ENCODE measurements at regions not wholly inside any gene's neighbourhood (a gene's known extent, or its start where the extent isn't known, plus 50 kb on each side); places are given as distances from the start of the nearest gene placed in this dataset.
"Not testable (repeated sequence)": the region's sequence is repeated elsewhere in the genome, so short reads cannot be mapped to it uniquely, and the experiment has no call there.

- no peak for ATAC-seq
- no peak for DNase-seq (ENCODE audit: low spot score)
Observed at GRCh38 chr17:63171428-63172393, 205.7 kb downstream of the TANC2 start.

DNA sequence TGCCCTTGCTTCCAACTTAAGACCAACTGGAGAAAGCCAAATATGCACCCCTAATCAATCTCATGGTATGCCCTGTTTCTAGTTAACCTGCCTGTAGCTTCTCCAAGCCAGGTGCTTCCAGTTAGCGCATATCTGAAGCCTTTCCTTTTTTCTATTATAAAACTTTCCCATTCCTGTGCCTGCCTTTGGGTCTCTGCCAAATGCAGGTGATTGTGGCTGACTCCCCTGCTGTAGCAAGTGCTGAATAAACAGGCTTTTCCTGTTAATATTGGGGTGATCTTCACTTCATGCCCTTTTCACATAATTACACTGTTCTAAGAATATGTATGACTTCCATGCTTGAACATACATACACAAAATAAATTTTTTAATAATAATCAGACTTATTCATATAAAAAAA lies 207.4 kb downstream of the TANC2 start:
- ATAC-seq (no peak), DNase-seq (ENCODE audit: low spot score) (no peak)

DNA sequence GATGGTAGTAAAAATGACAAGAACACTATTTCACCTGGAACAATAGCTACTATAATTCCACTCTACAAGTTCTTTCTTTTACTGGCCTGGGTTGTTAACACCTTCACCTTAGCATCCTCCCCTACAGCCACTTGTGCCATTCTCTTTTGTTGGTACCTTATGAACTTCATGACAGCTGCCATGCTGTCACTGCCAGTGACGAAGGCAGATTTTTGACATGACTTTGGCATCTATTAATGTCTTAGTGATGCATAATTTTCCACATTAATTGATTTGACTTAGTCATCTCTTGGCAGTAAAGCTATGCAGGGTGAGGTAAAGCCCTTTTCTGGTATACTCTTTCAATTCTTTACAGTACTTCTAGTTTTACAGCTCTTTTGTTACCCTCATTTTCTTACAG lies 207.9 kb downstream of the TANC2 start:
- DNase-seq (ENCODE audit: low spot score), result no peak
- ATAC-seq, result no peak

DNA sequence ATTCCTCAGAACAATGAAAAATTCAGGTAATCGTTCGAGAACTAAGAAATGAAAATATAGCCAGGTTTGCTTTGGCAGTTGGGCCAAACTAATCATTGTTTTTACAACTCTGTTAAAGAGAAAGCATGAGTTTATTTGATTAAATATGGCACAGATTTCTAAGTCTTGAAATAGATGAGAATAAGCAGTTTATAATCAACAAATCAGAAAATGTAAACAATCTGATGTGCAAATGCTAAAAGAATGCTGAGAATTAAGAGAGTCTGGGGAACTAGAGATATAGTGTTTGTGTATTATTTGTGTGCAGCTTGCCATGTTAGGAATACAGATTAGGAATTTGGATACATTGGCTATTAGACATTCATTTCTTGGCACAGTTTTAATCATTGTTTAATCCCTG lies 212.5 kb downstream of the TANC2 start:
- DNase-seq (ENCODE audit: low spot score) (no peak), ATAC-seq (no peak)

- no peak for ATAC-seq
- no peak for DNase-seq (ENCODE audit: low spot score)
Observed at GRCh38 chr17:63181856-63182255, 215.8 kb downstream of the TANC2 start.

DNA sequence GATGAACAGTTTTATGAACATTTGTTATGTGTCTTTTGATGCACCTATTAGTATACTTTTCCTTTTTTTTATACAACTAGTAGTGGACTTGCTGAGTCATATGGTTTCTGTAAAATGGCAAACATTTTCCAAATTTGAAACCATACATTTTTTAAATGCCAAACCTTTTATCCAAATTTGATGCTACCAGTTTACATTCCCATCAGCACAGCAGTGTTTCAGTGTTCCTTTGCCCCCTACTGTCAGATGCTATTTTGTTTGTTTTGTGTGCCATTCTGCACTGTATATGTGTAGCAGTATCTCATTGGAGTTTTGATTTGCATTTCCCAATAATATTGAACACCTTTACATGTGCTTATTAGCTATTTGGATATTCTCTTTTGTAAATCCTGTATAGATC lies 219.4 kb downstream of the TANC2 start:
- no peak for DNase-seq (ENCODE audit: low spot score)
- ATAC-seq, result no peak

DNA sequence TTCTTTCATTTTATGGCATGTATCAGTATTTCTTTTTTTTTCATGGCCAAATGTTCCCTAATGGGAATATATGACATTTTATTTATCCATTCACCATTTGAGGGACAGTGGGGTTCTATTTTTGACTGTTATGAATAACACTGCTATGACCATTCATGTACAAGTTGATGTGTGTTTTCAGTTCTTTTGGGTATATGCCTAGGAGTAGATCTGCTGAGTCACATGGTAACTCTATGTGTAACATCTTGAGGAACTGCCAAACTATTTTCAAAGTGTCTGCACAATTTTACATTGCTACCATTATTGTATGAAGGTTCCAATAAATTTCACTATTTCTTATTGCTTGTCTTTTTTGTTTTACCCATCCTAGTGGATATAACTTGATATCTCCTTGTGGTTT lies 223.0 kb downstream of the TANC2 start:
- DNase-seq (ENCODE audit: low spot score), result no peak
- no peak for ATAC-seq

- DNase-seq (ENCODE audit: low spot score), result no peak
- no peak for ATAC-seq
Observed at GRCh38 chr17:63189930-63190329, 223.9 kb downstream of the TANC2 start.

DNA sequence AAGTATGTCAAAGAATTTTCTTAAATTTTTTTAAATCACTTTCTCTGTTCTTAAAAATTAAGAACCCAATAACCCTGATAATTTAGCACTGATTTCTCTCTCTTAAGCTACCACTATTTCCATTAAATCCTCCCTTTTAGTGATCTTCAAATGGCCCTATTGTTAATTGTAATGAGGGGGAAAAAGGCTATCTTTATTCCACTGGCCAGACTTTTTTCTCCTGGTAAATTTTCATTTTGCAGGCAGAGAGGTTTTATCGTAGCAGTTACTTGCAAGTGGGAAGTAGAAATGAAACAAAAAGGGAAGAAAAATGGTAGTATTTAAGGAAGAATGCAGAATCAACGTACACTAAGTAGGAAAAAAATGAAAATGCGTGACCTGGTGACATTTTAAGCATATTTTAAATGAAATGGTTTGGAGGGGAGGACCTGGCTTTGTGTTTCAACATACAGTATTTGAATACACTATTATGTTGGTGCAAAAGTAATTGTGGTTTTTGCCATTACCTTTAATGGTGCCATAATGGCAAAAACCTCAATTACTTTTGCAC lies 224.9 kb downstream of the TANC2 start:
- ATAC-seq, result no peak

DNA sequence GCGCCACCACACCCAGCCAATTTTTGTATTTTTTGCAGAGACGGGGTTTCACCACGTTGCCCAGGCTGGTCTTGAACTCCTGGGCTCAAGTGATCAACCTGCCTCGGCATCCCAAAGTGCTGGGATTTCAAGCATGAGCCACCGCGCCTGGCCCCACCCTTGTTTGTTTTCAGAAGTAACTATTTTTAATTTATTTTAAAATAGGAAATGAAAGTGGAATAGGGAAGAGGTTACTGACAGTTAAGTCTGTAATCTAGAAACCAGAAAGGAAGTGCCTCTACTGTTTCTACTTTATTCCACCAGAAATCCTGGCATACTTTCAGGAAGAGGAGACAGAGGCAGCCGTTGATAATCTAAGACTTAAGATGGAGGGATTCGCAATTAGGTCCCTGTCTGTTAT lies 225.6 kb downstream of the TANC2 start:
- DNase-seq (ENCODE audit: low spot score) (no peak), ATAC-seq (no peak)

More for the DNA sequence above, 224.9 kb downstream of the TANC2 start:
- no peak for DNase-seq (ENCODE audit: low spot score)

- ATAC-seq (no peak), DNase-seq (ENCODE audit: low spot score) (no peak)
Observed at GRCh38 chr17:63193827-63194226, 227.8 kb downstream of the TANC2 start.

GRCh38 chr17:63196772-63197335 lies 230.8 kb downstream of the TANC2 start:
- no peak for DNase-seq (ENCODE audit: low spot score)
- no peak for ATAC-seq

- DNase-seq (ENCODE audit: low spot score), result no peak
- ATAC-seq, result no peak
Observed at GRCh38 chr17:63203652-63204051, 237.6 kb downstream of the TANC2 start.

DNA sequence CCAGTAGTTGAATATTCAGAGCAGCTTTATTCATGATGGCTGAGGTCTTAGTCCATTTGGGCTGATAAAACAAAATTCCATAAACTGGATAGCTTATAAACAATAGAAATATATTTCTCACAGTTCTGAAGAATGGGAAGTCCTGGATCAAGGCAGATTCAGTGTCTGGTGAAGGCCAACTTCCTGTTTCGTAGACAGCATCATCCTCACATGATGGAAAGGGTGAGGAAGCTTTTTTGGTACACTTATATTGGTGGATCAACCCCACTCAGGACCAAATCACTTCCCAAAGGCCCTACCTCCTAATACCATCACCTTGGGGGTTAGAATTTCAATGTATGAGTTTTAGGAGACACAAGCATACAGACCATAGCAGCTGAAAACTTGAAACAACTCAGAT lies 224.2 kb downstream of the CYB561 start:
- DNase-seq (ENCODE audit: low spot score), result no peak
- ATAC-seq, result no peak

DNA sequence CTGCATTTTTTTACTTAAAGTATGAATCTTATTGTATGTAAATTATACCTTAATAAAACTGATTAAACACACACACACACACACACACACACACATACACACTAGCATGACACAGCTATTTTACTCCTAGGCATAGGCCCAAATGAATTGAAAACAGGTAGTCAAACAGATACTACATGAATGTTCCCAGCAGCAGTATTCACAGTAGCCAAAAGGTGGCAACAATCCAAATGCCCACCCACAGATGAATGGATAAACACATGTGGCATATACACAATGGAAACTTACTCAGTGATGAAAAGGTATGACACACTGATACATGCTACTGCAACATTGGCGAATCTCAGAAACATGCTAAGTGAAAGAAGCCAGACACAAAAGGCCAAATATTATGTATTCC lies 223.5 kb downstream of the CYB561 start:
- DNase-seq (ENCODE audit: low spot score) (no peak), ATAC-seq (no peak)

DNA sequence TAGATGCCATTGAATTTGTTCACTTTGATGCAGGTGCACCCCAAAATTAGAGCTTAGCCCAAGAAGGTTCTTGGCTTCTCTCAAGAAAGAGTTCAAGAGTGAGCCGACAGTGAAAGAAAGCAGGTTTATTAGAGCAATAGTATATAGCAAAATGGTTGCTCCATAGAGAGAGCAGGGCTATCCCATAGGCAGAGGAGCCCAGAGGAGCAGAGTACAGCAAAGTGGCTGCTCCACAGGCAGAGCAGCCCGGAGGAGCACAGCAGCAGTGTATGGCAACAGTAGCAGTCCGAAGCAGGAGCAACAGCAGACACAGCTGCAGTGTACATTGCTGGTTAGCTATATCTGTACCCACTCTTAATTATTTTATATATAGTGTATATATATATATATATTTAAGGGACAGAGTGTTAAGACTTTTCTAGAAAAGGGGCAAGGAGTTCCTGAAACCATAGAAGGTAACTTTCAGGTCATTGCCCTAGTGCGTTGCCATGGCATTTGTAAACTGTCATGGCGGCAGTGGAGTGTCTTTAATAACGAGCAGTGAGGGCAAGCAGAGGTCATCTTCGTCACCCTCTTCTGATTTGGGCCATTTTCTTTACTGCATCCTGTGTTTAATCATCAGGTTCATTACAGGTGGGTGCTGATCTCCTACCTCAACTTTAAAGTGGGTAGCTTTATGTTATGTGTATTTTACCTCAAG lies 222.7 kb downstream of the CYB561 start:
- no peak for ATAC-seq

DNA sequence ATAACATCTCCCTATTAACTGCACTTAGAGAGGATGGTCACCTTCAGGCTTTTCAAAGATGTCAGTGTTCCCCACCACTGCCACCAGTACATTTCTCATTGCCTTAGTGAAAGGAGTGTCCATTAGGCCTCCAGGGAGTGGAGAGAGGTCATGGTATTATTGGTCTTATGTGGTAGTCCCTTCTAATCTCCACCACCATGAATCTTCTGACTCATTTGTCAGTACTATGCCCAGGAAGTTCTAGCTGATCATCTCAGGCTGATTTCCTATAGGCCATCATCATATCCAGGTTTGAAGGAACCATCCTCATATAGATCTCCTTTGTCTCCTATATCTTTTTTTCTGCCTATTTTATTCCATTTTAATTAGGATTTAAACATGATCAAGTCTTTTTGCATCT lies 221.5 kb downstream of the CYB561 start:
- ATAC-seq (no peak), DNase-seq (ENCODE audit: low spot score) (no peak)

More for the DNA sequence above, 222.7 kb downstream of the CYB561 start:
- DNase-seq (ENCODE audit: low spot score), result no peak

DNA sequence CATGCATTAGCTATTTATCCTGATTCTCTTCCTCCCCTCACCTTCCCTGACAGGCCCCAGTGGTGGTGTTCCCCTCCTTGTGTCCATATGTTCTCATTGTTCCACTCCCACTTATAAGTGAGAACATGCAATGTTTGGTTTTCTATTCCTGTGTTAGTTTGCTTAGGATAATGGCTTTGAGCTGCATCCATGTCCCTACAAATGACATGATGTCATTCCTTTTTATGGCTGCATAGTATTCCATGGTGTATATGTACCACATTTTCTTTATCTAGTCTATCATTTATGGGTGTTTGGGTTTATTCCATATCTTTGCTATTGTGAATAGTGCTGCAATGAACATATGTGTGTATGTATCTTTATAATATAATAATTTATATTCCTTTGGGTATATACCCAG lies 219.4 kb downstream of the CYB561 start:
- ATAC-seq; DNase-seq (ENCODE audit: low spot score): not testable (repeated sequence)

DNA sequence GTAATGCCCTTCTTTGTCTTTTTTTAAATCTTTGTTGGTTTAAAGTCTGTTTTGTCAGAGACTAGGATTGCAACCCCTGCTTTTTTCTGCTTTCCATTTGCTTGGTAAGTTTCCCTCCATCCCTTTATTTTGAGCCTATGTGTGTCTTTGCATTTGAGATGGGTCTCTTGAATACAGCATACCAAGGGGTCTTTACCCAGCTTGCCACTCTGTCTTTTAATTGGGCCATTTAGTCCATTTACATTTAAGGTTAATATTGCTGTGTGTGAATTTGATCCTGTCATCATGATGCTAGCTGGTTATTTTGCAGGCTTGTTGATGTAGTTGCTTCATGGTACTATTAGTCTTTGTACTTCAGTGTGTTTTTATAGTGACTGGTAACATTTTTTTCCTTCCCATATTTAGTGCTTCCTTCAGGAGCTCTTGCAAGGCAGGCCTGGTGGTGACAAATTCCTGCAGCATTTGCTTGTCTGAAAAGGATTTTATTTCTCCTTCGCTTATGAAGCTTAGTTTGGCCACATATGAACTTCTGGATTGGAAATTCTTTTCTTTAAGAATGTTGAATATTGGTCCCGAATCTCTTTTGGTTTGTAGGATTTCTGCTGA lies 215.0 kb downstream of the CYB561 start:
- ATAC-seq; DNase-seq (ENCODE audit: low spot score): not testable (repeated sequence)

DNA sequence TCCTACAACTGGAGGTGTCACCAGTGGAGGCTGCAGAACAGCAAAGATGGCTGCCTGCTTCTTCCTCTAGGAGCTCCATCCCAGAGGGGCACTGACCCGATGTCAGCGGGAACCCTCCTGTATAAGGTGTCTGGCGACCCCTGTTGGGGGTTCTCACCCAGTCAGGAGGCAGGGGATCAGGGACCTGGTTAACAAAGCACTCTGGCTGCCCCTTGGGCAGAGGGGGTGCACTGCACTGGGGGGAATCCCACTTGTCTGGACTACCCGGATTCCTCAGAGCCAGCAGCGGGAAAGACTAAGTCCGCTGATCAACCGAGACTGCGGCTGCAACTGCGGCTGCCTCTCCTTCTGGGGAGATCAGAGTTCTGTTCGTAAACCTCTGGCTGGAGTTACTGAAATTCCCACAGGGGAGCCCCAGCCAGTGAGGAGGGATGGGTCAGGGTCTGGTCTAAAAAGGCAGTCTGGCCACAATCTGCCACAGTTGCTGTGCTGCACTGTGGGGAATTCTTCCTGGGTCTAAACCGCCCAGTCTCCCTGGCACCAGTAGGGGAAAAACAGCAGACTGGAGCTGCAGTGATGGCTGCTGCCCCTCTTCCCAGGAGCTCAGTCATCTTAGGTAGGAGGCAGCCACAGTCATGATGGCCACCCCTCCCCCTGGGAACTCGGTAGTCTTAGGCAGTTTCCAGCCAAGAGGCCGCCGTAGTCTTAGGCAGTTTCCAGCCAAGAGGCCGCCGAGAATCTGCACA lies 213.4 kb downstream of the CYB561 start:
- DNase-seq (ENCODE audit: low spot score) (no peak), ATAC-seq (no peak)
